Uterus (tissue), 3 donors: ENCODE measurements at regions not wholly inside any gene's neighbourhood (a gene's known extent, or its start where the extent isn't known, plus 50 kb on each side); places are given as distances from the start of the nearest gene placed in this dataset.

ENCODE experiments used
- DNase-seq, 2 donors: peaks; one replicate each; pipeline ENCODE4 v3.0.0-alpha.2; 2019 to 2020
- H3K27ac ChIP-seq, 2 donors: fragments of 200-600 bp; sonication (generic); 1 replicate in 1 of 2; 2 replicates in 1 of 2; pipeline ENCODE4 v1.5.1; 2016 to 2018
- H3K27me3 ChIP-seq, 2 donors: fragments of 200-600 bp; sonication (generic); one replicate each; pipeline ENCODE4 v1.5.1; 2018 to 2019; ENCODE audit warnings: control low read depth in 1 of 2
- H3K36me3 ChIP-seq, 2 donors: fragments of 200-600 bp; sonication (generic); one replicate each; pipeline ENCODE4 v1.5.1; 2019; ENCODE audit warnings: control low read depth in 1 of 2
- H3K4me1 ChIP-seq, 2 donors: fragments of 200-600 bp; sonication (generic); one replicate each; pipeline ENCODE4 v1.5.1; 2018 to 2019; ENCODE audit warnings: control low read depth in 1 of 2
- H3K4me3 ChIP-seq, 2 donors: fragments of 200-600 bp; sonication (generic); 1 replicate in 1 of 2; 2 replicates in 1 of 2; pipeline ENCODE4 v1.5.1; 2018 to 2019; ENCODE audit warnings: mild to moderate bottlenecking in 1 of 2
- H3K9me3 ChIP-seq, 2 donors: fragments of 200-600 bp; sonication (generic); one replicate each; pipeline ENCODE4 v1.5.1; 2019; ENCODE audit warnings: control low read depth in 1 of 2
- CTCF ChIP-seq, 4 experiments: fragments of 200-600 bp in 2 of 4; fragments of 450-650 bp in 2 of 4; sonication (generic) in 2 of 4; IDR thresholded peaks; one replicate each; pipeline ENCODE4 v1.5.1; 2016 to 2019; ENCODE audit warnings: antibody characterized with exemption in 4 of 4, mild to moderate bottlenecking in 2 of 4, moderate library complexity in 1 of 4
- POLR2A ChIP-seq, 2 donors: fragments of 450-650 bp; IDR thresholded peaks; one replicate each; pipeline ENCODE4 v1.6.1; 2016; ENCODE audit warnings: antibody characterized with exemption in 2 of 2, mild to moderate bottlenecking in 1 of 2, moderate library complexity in 1 of 2
- intact Hi-C: fragments of 100-400 bp; cut with DNase I; formaldehyde crosslinking; loops from one replicate; pipeline ENCODE4 v1.15.1; 2023; ENCODE audit warnings: low total_unique reads
- donor health status: DM: yes; HTN: yes; CAD: no.

- intact Hi-C loops: no loop called here
- H3K4me1 ChIP-seq: no peaks in the 10 kb centered on the region
- H3K4me3 ChIP-seq: no peak overlapping the region
- DNase-seq: no peak
- H3K36me3 ChIP-seq: no peaks in the 10 kb centered on the region
- H3K27me3 ChIP-seq: no peaks in the 10 kb centered on the region
- H3K9me3 ChIP-seq: no peaks in the 10 kb centered on the region
- TF ChIP-seq CTCF (IDR thresholded peaks at IDR 0.05): no peak
- H3K27ac ChIP-seq: no peak overlapping the region
Observed at GRCh38 chr20:53880108-53880641, 190.2 kb downstream of the BCAS1 start.

GRCh38 chr20:53879048-53879684 is 191.2 kb downstream of the BCAS1 start:
- TF ChIP-seq POLR2A (IDR thresholded peaks at IDR 0.05): no peak
- no peaks in the 10 kb centered on the region for H3K36me3 ChIP-seq
- intact Hi-C loops: no loop called here
- no peak overlapping the region for H3K4me3 ChIP-seq
- DNase-seq: no peak
- no peak overlapping the region for H3K27ac ChIP-seq
- no peaks in the 10 kb centered on the region for H3K4me1 ChIP-seq
- H3K9me3 ChIP-seq: no peaks in the 10 kb centered on the region
- no peaks in the 10 kb centered on the region for H3K27me3 ChIP-seq

DNA sequence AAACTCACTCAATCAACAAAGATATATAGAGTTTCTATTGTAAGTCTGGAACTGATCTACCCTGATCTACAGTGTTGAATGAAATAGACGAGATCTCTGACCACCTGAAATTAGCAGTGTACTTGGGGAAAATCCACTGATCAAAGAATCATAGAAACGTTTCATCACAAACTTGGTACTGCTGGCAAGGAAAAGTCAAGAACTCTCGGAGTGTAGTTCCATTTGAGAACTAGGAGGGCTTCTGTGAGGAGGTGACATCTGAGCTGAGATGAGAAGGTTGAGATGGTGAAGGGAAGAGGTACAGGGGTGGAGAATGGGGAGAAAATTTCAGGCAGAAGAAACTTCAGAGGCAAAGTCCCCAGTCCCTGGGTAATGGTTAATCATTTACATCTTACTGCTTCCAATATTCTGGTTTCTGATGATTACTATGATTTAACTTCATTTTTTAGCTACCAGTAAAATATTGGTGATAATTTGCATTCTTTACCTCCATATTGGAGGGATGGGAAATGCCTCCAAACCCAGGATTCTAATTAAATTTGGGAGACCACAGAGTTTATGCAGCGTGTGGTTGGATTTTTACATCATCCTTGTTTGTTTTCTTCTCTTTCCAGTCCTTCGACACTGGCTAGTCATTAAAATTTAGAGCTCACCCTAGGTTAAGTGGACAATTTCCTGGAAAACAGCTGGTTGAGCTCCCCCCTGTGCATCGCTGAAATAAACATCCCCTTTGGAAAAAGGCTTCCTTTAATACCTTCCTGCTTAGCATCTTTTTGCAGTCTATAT is 191.9 kb downstream of the BCAS1 start:
- no peak for DNase-seq
- no peak overlapping the region for H3K27ac ChIP-seq
- H3K9me3 ChIP-seq: no peaks in the 10 kb centered on the region
- intact Hi-C loops: no loop called here
- no peak for TF ChIP-seq CTCF (IDR thresholded peaks at IDR 0.05)
- H3K4me1 ChIP-seq: no peaks in the 10 kb centered on the region
- no peaks in the 10 kb centered on the region for H3K27me3 ChIP-seq
- no peaks in the 10 kb centered on the region for H3K36me3 ChIP-seq
- H3K4me3 ChIP-seq: no peak overlapping the region

DNA sequence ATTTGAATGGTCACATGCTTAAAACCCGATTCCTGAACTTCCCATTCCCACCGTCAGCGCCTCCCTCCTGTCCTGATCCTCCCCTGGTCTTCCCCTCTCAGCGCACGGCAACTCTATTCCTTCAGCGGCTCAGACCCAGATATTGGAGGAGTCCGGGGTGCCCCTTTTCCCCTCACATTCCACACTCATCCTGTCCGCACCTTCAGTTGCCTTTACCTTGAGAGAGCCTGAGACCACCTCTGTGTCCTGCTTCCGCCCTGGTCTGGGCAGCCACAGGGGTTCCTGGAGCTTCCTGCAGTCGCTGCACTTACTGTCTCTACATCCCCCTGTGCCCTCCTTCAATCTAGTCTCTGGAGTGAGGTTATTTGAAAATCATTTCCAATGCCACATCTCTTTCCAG is 193.4 kb downstream of the BCAS1 start:
- no peak for DNase-seq
- TF ChIP-seq CTCF (IDR thresholded peaks at IDR 0.05): no peak
- no peak for TF ChIP-seq POLR2A (IDR thresholded peaks at IDR 0.05)
- H3K4me1 ChIP-seq: no peaks in the 10 kb centered on the region
- intact Hi-C loops: no loop called here
- no peak overlapping the region for H3K27ac ChIP-seq
- H3K4me3 ChIP-seq: no peak overlapping the region
- no peaks in the 10 kb centered on the region for H3K9me3 ChIP-seq
- H3K36me3 ChIP-seq: no peaks in the 10 kb centered on the region
- no peaks in the 10 kb centered on the region for H3K27me3 ChIP-seq

DNA sequence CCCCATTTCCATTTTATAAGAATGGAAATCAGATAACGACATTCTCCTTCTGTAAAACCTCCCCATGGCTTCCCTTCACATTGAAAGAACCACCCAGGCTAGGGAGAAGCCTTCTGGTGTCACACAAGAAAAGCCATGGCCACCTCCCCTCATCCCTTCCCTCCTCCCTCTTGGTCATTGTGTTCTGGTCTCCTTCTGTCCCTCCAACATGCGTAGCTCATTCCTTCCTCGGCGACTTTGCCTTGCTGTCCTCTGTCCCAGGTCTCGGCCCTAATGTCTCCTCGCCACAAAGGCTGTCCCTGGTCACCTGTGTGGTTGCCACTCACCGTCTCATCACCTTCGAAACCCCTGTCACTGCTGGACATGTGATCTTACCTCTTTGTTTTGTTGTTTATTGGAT is 193.9 kb downstream of the BCAS1 start:
- H3K27ac ChIP-seq: no peak overlapping the region
- H3K9me3 ChIP-seq: no peaks in the 10 kb centered on the region
- H3K4me3 ChIP-seq: no peak overlapping the region
- TF ChIP-seq CTCF (IDR thresholded peaks at IDR 0.05): no peak
- no peak for TF ChIP-seq POLR2A (IDR thresholded peaks at IDR 0.05)
- H3K4me1 ChIP-seq: no peaks in the 10 kb centered on the region
- no peaks in the 10 kb centered on the region for H3K27me3 ChIP-seq
- H3K36me3 ChIP-seq: no peaks in the 10 kb centered on the region
- DNase-seq: no peak
- intact Hi-C loops: no loop called here
